Osteocyte (in vitro differentiated cells): ENCODE measurements at regions not wholly inside any gene's neighbourhood (a gene's known extent, or its start where the extent isn't known, plus 50 kb on each side); places are given as distances from the start of the nearest gene placed in this dataset.
A peak's percentile ranks its signal among the peaks of the same experiment; 100 is the strongest.

Experiments used
- DNase-seq: peaks from one replicate; pipeline ENCODE4 v3.0.0; 2021; ENCODE audit warnings: mixed read lengths; ENCODE audit not compliant: unreplicated experiment; ENCODE audit errors: extremely low spot score
- H3K27ac Mint-ChIP-seq: one replicate; pipeline ENCODE4 v1.8.0; 2021; ENCODE audit warnings: mild to moderate bottlenecking, mixed read lengths; ENCODE audit not compliant: unreplicated experiment
- H3K27me3 Mint-ChIP-seq: one replicate; pipeline ENCODE4 v1.8.0; 2021; ENCODE audit warnings: mixed read lengths; ENCODE audit not compliant: unreplicated experiment
- H3K36me3 Mint-ChIP-seq: one replicate; pipeline ENCODE4 v1.8.0; 2021; ENCODE audit warnings: mixed read lengths; ENCODE audit not compliant: unreplicated experiment
- H3K4me1 Mint-ChIP-seq: one replicate; pipeline ENCODE4 v1.8.0; 2021; ENCODE audit warnings: mixed read lengths; ENCODE audit not compliant: unreplicated experiment
- H3K4me3 Mint-ChIP-seq: one replicate; pipeline ENCODE4 v1.8.0; 2021; ENCODE audit warnings: mild to moderate bottlenecking, moderate library complexity, mixed read lengths; ENCODE audit not compliant: unreplicated experiment
- H3K9me3 Mint-ChIP-seq: one replicate; pipeline ENCODE4 v1.8.0; 2021; ENCODE audit warnings: mixed read lengths; ENCODE audit not compliant: unreplicated experiment
- CTCF ChIP-seq: fragments of 200-600 bp; sonication (generic); IDR thresholded peaks from 2 replicates; pipeline ENCODE4 v1.5.0; 2021; ENCODE audit warnings: antibody characterized with exemption, mild to moderate bottlenecking, moderate library complexity

GRCh38 chrX:107526141-107526540 lies 76.7 kb downstream of the FRMPD3 start:
- Mint-ChIP-seq H3K36me3 (no peaks in the 10 kb centered on the region), H3K4me3 (no peak overlapping the region), H3K9me3 (no peaks in the 10 kb centered on the region), H3K27ac (no peak overlapping the region), H3K4me1 (no peaks in the 10 kb centered on the region), H3K27me3 (peaks cover 15% of the 10 kb centered on the region)
- no peak for TF ChIP-seq CTCF
- no peak for DNase-seq

DNA sequence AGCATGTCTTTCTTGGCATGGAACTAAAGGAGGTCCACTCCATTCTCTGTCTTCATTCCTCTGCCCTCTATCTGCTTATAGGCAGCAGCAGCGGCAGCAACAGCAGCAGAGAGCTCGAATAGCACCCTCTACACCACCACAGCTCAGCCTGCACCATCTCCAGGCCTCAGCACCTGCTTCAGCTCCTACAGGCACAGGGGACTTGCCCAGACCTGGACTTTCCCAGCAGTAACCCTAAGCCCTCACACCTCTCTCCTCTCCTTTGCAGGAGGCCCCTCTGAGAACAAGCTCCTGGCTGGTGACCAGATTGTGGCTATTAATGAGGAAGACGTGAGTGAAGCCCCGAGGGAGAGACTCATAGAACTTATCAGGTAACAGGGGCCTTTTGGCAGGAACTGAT lies 80.7 kb downstream of the FRMPD3 start:
- Mint-ChIP-seq H3K27me3 (peaks cover 20% of the 10 kb centered on the region), H3K27ac (no peak overlapping the region), H3K4me1 (no peaks in the 10 kb centered on the region), H3K9me3 (no peaks in the 10 kb centered on the region), H3K36me3 (no peaks in the 10 kb centered on the region), H3K4me3 (no peak overlapping the region)
- no peak for DNase-seq
- TF ChIP-seq CTCF, result no peak

- no peak overlapping the region for H3K4me3 Mint-ChIP-seq
- H3K36me3 Mint-ChIP-seq, result no peaks in the 10 kb centered on the region
- no peak overlapping the region for H3K27ac Mint-ChIP-seq
- TF ChIP-seq CTCF, result peak; percentile 59
- no peaks in the 10 kb centered on the region for H3K4me1 Mint-ChIP-seq
- H3K9me3 Mint-ChIP-seq, result no peaks in the 10 kb centered on the region
- peaks cover 2% of the 10 kb centered on the region for H3K27me3 Mint-ChIP-seq
- no peak for DNase-seq
Observed at GRCh38 chrX:107537815-107538214, 88.4 kb downstream of the FRMPD3 start.

DNA sequence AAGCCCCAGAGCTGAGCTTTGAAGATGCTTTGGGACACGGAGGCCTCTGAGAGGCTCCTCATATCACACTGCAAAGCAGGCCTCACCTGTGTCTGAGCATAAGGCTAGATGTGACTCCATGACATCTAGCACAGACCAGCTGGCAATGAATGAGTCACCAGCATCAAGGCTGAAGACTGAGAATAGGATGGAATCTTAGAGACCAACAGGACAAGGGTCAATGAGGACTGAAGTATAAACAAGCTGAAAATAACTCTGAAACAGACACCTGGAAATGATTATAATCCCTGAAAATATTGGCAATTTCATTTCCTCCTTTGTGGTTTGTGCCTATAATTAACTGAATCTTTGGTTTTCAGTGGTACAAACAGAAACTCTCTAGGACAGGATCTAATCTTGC lies 87.1 kb upstream of the PRPS1 start:
- H3K27me3 Mint-ChIP-seq, result no peaks in the 10 kb centered on the region
- H3K4me3 Mint-ChIP-seq, result no peak overlapping the region

GRCh38 chrX:107542040-107542439 lies 86.3 kb upstream of the PRPS1 start:
- no peak overlapping the region for H3K4me3 Mint-ChIP-seq
- no peak for DNase-seq
- no peaks in the 10 kb centered on the region for H3K27me3 Mint-ChIP-seq
- H3K36me3 Mint-ChIP-seq, result no peaks in the 10 kb centered on the region
- no peaks in the 10 kb centered on the region for H3K4me1 Mint-ChIP-seq
- H3K27ac Mint-ChIP-seq, result no peak overlapping the region
- no peaks in the 10 kb centered on the region for H3K9me3 Mint-ChIP-seq
- TF ChIP-seq CTCF, result no peak

More for the DNA sequence above, 87.1 kb upstream of the PRPS1 start:
- Mint-ChIP-seq H3K36me3 (no peaks in the 10 kb centered on the region), H3K9me3 (no peaks in the 10 kb centered on the region), H3K27ac (no peak overlapping the region), H3K4me1 (no peaks in the 10 kb centered on the region)
- DNase-seq, result no peak
- TF ChIP-seq CTCF, result no peak
